ENCODE measurements at regions not wholly inside any gene's neighbourhood (a gene's known extent, or its start where the extent isn't known, plus 50 kb on each side); places are given as distances from the start of the nearest gene placed in this dataset.

GRCh38 chr2:157194844-157195243 lies 62.7 kb upstream of the GALNT5 start:
- no peak for DNase-seq

GRCh38 chr2:157196956-157197355 lies 60.5 kb upstream of the GALNT5 start:
- DNase-seq: no peak

GRCh38 chr2:157197848-157198247 lies 59.7 kb upstream of the GALNT5 start:
- DNase-seq: no peak

GRCh38 chr2:157203651-157204050 lies 53.9 kb upstream of the GALNT5 start:
- DNase-seq: no peak

GRCh38 chr2:157204401-157204800 lies 53.1 kb upstream of the GALNT5 start:
- no peak for DNase-seq

- DNase-seq: no peak
Observed at GRCh38 chr2:157206916-157207315, 50.6 kb upstream of the GALNT5 start.

Data from hematopoietic multipotent progenitor cell treated with erythropoietin and hydrocortisone succinate and interleukin-3 and kit ligand, for 6 days (in vitro differentiated cells).